HCEC 1CT (cell line): ENCODE measurements at regions not wholly inside any gene's neighbourhood (a gene's known extent, or its start where the extent isn't known, plus 50 kb on each side); places are given as distances from the start of the nearest gene placed in this dataset.
"Not testable (repeated sequence)": the region's sequence is repeated elsewhere in the genome, so short reads cannot be mapped to it uniquely, and the experiment has no call there.

Experiments used
- DNase-seq: peaks from one replicate; pipeline ENCODE4 v3.0.0-alpha.2; 2017

- no peak for DNase-seq
Measured at GRCh38 chr16:54879681-54880080, 51.0 kb upstream of the IRX5 start.

- DNase-seq = no peak
Measured at GRCh38 chr16:54878301-54878700, 52.4 kb upstream of the IRX5 start.

- DNase-seq = no peak
Measured at GRCh38 chr16:54875443-54875842, 55.2 kb upstream of the IRX5 start.

- DNase-seq = not testable (repeated sequence)
Measured at GRCh38 chr16:54873716-54874373, 56.8 kb upstream of the IRX5 start.

- DNase-seq = no peak
Measured at GRCh38 chr16:54873071-54873470, 57.6 kb upstream of the IRX5 start.

GRCh38 chr16:54870151-54870550 lies 60.5 kb upstream of the IRX5 start:
- no peak for DNase-seq

- no peak for DNase-seq
Measured at GRCh38 chr16:54867302-54867832, 63.3 kb upstream of the IRX5 start.

GRCh38 chr16:54862529-54862928 lies 68.1 kb upstream of the IRX5 start:
- DNase-seq = no peak

- no peak for DNase-seq
Measured at GRCh38 chr16:54856871-54857270, 73.8 kb upstream of the IRX5 start.

- no peak for DNase-seq
Measured at GRCh38 chr16:54847609-54848008, 83.1 kb upstream of the IRX5 start.

- no peak for DNase-seq
Measured at GRCh38 chr16:54847207-54847606, 83.5 kb upstream of the IRX5 start.

GRCh38 chr16:54846766-54847165 lies 83.9 kb upstream of the IRX5 start:
- DNase-seq = no peak

- DNase-seq = no peak
Measured at GRCh38 chr16:54843424-54843750, 87.3 kb upstream of the IRX5 start.

GRCh38 chr16:54842743-54843423 lies 87.8 kb upstream of the IRX5 start:
- DNase-seq = no peak

GRCh38 chr16:54829691-54830090 lies 101.0 kb upstream of the IRX5 start:
- DNase-seq = no peak

- DNase-seq = no peak
Measured at GRCh38 chr16:54822892-54823291, 107.8 kb upstream of the IRX5 start.

- no peak for DNase-seq
Measured at GRCh38 chr16:54822492-54822891, 108.2 kb upstream of the IRX5 start.

GRCh38 chr16:54821731-54822130 lies 108.9 kb upstream of the IRX5 start:
- DNase-seq = no peak

GRCh38 chr16:54817940-54818574 lies 112.6 kb upstream of the IRX5 start:
- no peak for DNase-seq

- DNase-seq = no peak
Measured at GRCh38 chr16:54817432-54817831, 113.2 kb upstream of the IRX5 start.

GRCh38 chr16:54816471-54816870 lies 114.2 kb upstream of the IRX5 start:
- no peak for DNase-seq

- DNase-seq = no peak
Measured at GRCh38 chr16:54815177-54815576, 115.5 kb upstream of the IRX5 start.

- DNase-seq = no peak
Measured at GRCh38 chr16:54813778-54814177, 116.9 kb upstream of the IRX5 start.

GRCh38 chr16:54812229-54812628 lies 118.4 kb upstream of the IRX5 start:
- no peak for DNase-seq
